ENCODE measurements at regions not wholly inside any gene's neighbourhood (a gene's known extent, or its start where the extent isn't known, plus 50 kb on each side); places are given as distances from the start of the nearest gene placed in this dataset.

- no peak for DNase-seq
These were observed 188.4 kb upstream of the SULF2 start for GRCh38 chr20:47973519-47974233.

DNA sequence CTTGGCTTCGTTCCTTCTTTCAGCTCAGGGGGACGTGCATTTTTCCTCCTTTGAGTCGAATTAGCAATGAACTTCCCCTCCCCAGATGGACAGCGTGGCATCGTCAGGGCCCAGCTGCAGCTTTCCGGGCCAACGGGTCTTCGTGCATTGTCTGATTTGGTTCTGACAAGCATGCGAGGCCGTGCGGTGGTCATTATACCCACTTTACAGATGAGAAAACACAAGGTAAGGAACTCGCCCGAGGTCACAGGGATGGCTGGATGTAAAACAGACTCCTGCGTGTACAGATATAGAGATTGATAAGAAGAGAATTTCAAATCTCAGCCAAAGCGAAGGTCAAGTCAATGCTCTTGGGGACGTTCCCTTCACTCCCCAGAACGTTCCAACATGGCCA lies 187.6 kb upstream of the SULF2 start:
- DNase-seq, result no peak

DNA sequence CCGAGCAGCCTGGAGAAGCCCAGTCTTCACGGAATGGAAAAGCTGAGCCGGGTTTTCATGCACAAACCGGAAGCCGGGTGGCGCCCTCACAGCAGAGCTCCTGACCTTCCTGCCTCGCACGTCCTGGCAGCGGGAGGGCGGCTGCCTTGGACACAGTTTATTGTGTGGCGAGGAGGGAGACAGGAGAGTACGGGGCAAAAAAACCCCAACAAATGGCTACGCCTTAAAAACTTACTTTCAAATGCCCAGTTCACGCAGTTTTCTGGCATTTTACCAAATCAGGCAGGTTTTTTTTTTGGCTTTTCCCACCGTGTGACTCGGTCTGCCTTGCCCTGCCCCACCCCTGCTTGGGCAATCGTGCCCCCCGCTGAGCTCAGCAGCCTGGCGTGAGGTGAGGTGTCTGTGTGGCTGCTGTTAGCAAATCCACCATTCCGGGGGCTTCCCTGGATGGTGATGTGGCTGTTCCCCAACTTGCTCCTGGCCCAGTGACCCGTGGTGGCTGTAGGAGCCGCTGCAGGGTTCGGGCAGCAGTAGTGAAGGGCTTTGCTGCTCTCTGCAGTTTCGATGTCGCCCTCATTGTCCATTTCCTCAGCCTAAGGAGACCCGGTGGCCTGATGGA lies 187.1 kb upstream of the SULF2 start:
- peak; percentile 20 to 60 for DNase-seq

DNA sequence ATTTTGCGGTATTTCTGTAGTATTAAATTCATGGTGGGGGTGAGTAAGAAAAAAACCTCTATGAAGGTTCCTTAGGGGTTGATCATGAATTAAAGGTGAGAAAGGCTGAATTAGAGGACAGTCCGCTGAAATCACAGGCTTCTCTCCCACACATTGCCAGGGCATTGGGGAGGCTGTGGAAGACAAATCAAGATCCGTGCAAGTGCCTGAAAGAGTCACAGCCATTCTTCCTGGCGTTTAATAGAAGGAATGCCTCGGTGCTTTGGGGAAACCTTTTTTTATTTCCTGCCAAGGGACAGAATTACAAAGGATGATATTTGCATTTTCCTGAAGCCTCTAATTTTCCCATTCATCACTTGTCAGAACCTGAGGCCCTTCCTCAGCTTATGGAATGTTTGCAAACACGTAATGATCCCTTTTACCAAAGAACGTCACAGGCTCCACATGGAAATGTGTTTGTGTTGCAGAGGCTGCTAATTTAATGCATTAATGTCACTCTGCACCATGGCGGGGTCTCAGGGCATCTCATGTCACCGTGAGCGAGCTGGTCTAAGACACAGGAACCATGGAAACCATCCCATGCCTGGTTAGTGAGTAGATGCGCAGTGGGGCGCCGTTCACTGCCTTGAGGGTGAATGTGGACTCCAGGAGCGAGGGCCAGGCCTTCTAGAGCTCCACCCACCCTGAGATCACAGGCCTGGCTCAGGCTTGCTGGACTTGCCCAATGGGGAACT lies 185.9 kb upstream of the SULF2 start:
- no peak for DNase-seq

- no peak for DNase-seq
These were observed 185.1 kb upstream of the SULF2 start for GRCh38 chr20:47970282-47970903.

DNA sequence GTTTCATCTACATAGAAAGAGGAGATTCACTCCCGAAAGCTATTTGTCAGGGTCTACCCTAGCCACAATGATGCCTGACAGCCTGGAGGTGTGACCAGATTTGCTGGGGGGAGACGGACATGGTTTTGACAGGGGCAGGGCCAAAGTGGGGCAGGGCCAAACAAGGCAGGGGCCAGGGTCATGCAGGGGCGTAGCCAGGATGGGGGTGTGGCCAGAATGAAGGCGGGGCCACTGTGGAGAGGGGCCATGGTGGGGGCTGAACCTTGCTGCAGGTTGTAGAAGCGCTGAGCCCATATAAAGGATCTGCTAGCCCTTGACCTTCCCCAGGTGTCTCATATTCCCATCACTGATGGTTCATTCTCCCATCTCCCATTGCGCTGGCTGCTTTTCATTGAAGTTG lies 184.1 kb upstream of the SULF2 start:
- DNase-seq, result no peak

DNA sequence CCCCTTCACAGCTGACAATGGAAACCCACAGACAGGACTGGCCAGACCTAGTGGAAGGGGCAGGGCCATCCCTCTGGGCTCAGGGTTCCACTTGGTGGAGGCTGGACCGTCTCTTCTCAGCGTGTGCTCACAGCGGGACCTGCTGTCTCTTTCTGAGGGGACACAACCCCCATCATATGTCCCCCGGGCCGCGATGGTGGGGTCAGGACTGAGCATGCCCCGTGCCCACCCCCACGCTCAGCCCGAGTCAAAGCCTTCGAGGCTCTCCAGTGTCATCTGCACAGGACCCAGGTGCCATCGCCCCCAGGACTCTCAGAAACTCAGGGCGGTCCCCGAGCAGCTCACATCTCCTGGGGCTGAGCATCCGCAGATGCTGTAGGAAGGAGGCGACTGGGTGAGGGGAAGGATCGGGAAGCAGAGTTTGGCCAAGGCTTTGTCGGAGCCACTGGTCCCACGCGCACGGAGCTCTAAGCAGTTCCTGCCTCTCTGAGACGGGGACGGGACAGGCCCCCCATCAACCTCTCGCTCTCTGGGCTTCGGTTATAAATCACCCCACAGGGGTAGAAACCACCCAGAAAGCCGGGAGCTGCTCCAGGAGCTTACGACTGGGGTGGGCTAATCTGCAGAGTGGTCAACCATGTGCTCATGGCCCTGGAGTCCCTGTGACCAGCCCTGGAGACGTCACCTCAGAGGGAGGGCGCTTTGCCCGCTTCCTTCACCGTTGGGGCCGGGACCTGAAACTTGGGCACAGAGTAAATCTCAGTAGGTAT lies 183.4 kb upstream of the SULF2 start:
- no peak for DNase-seq

GRCh38 chr20:47964149-47964548 lies 178.9 kb upstream of the SULF2 start:
- DNase-seq, result no peak

DNA sequence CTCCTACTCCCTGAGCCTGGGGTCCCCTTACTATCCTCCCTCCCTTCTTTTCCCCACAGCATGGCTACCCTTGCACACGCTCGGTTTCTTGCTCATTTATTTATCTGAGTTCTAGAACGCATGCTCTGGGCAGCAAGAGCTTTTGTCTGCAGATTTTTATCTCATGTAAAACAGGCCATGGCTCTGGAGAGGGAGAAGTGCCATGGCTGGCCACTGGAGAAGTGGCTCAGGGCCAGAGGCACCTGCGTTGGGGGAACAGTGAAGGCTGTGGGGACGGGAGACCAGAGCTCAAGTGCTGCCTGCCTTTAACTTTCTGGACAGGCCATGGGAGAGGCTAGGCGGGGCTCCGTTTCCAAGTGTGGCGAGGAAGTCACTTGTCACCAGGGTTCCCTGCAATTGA lies 177.7 kb upstream of the SULF2 start:
- no peak for DNase-seq

- no peak for DNase-seq
These were observed 177.1 kb upstream of the SULF2 start for GRCh38 chr20:47962286-47962963.

GRCh38 chr20:47960769-47961541 lies 175.7 kb upstream of the SULF2 start:
- no peak for DNase-seq

DNA sequence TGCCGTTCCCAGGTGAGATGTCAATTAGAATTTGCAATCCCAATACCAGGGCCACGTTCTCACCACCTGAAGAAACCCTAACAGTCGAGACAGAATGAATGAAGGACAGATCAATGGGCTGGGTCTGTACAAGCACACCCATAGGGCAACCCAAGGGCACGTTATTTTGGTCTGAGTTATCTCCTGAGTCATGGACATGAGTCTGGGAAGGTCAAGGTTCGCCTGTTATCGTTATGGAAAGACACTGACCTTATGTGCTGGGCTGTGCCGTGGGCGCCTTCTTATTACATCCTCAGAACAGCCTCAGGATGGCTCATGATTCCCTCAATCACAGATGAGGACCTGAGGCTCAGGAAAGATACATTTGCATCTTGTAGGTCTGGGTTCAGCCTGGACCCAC lies 175.0 kb upstream of the SULF2 start:
- no peak for DNase-seq

- peak; percentile 78 to 90 for DNase-seq
These were observed 172.9 kb upstream of the SULF2 start for GRCh38 chr20:47957989-47958801.

- no peak for DNase-seq
These were observed 171.9 kb upstream of the SULF2 start for GRCh38 chr20:47957135-47957534.

DNA sequence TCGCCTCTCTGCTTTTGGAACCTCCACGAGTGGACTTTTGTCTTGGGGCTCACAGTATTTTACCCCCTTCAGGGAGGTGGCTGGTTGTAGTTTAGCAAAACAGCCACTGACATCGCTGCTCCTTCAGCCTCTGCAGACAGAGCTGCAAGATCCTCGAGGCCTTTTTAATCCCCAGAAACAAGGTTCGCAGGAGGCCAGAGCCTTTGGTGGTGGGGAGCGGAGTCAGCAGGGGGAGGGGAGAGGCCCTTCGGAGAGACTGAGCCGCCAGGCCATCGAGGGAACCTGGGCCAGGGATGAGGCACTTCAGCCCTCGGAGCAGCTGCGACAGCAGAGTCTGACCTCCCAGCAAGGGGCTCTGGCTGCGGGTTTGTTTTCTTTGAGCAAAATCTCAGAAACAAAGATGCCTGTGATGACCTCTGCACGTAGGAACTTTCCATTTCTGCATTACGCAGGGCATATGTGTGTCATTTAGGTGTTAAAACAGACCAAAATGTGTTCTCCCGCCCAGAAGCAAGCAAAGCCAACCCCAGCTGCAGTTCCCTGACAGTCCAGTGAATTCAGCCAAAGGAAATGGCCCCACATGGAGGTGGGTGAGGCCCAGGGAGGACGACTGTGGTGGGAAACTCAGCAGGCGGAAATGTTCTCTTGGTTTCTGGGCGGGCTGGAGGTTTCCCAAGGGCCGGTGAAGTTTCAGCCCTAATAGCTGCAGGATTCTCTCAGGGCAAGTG lies 171.2 kb upstream of the SULF2 start:
- DNase-seq, result peak in 1 of 2 experiments; percentile 33

GRCh38 chr20:47953471-47953870 lies 168.2 kb upstream of the SULF2 start:
- DNase-seq, result no peak

DNA sequence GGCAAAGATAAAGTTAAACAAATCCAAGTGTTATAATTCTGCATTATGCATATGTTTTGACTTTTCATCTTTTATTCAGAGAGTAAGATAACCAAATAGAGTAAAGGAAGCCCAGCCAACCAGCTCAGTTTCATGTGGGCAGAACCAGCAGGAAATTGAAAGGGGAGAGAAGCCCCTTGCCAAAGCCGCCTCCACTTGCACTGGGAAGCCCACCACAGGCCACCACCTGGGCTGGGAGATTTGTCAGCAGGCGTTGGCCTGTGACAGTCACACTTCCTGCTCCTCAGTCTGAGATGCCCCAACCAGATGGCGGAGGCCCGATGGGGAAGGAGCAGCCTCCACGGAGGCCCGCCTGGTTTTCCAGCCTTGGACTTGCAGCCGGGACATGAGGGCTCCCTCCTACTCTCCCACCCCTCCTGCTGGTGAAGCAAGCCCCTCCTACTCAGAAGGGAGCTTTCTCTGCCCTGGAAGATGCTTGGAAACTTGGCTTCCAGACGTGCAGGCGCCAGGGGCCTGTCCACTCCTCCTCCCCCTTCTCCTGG lies 166.8 kb upstream of the SULF2 start:
- DNase-seq, result no peak

DNA sequence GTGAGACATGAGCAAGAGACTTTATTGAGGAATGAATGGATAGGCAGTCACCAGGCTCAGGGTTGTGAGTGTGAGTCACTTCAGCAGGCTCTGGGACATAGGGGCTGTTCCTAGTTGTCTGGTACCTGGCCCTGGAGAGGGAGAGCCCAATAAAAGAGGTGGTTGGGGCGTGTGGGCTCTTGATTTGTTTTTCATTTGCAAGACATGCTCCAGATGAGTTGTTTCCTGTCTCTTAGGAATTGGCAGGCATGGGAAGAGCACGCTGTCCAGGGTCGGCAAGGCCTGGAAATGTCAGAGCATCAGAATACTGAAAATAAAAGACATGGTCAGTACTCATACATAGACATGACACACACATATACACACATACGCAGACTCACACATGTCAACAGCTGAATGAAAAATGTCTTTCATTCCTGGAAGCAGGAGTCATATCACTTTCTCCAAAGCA lies 166.3 kb upstream of the SULF2 start:
- no peak for DNase-seq

GRCh38 chr20:47950913-47951283 lies 165.6 kb upstream of the SULF2 start:
- DNase-seq, result no peak

Measured in NCI-H524 (cell line).